ENCODE measurements at regions not wholly inside any gene's neighbourhood (a gene's known extent, or its start where the extent isn't known, plus 50 kb on each side); places are given as distances from the start of the nearest gene placed in this dataset.

DNA sequence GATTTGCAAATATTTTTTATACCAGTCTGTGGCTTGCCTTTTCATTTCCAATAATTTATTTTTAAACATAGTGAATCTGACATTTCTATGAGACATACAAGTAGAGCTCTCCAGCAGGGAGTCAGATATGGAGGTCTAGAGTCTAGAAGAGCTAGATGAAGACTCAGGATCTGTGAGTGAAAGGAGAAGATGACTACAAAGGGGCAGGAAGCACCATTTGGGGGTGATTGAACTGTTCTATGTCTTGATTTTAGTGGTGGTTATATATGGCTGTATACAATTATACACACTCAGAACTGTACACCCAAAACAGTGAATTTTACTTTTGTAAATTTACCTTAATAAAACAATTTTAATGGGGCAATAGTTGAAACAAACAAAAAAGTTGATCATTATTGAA, 127.9 kb upstream of the BACH2 start:
- TF ChIP-seq, protein P1, sequence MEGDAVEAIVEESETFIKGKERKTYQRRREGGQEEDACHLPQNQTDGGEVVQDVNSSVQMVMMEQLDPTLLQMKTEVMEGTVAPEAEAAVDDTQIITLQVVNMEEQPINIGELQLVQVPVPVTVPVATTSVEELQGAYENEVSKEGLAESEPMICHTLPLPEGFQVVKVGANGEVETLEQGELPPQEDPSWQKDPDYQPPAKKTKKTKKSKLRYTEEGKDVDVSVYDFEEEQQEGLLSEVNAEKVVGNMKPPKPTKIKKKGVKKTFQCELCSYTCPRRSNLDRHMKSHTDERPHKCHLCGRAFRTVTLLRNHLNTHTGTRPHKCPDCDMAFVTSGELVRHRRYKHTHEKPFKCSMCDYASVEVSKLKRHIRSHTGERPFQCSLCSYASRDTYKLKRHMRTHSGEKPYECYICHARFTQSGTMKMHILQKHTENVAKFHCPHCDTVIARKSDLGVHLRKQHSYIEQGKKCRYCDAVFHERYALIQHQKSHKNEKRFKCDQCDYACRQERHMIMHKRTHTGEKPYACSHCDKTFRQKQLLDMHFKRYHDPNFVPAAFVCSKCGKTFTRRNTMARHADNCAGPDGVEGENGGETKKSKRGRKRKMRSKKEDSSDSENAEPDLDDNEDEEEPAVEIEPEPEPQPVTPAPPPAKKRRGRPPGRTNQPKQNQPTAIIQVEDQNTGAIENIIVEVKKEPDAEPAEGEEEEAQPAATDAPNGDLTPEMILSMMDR (IDR thresholded peaks at IDR 0.05; ENCODE audit: poor library complexity), result no peak
- TF ChIP-seq EZH2 (IDR thresholded peaks at IDR 0.05; ENCODE audit: borderline replicate concordance) (no peak), EZH2phosphoT487 (IDR thresholded peaks at IDR 0.05; ENCODE audit: low read depth, severe bottlenecking, unreplicated experiment) (no peak)

All from hepatocyte (in vitro differentiated cells).